ENCODE measurements at regions not wholly inside any gene's neighbourhood (a gene's known extent, or its start where the extent isn't known, plus 50 kb on each side); places are given as distances from the start of the nearest gene placed in this dataset.

- Mint-ChIP-seq H3K27me3 (ENCODE audit: unreplicated experiment) (no peaks in the 10 kb centered on the region), H3K36me3 (ENCODE audit: unreplicated experiment) (no peaks in the 10 kb centered on the region), H3K9me3 (ENCODE audit: unreplicated experiment) (no peaks in the 10 kb centered on the region), H3K4me1 (ENCODE audit: unreplicated experiment) (no peaks in the 10 kb centered on the region), H3K4me3 (ENCODE audit: unreplicated experiment) (no peak overlapping the region), H3K27ac (ENCODE audit: unreplicated experiment) (no peak overlapping the region)
- no peak for DNase-seq (ENCODE audit: extremely low spot score, unreplicated experiment)
- TF ChIP-seq CTCF (IDR thresholded peaks at IDR 0.05) = peak; percentile 47
These were observed 300.0 kb upstream of the VLDLR start for GRCh38 chr9:2321523-2322148.

- no peak for DNase-seq (ENCODE audit: extremely low spot score, unreplicated experiment)
- Mint-ChIP-seq H3K4me1 (ENCODE audit: unreplicated experiment) (no peaks in the 10 kb centered on the region), H3K27me3 (ENCODE audit: unreplicated experiment) (no peaks in the 10 kb centered on the region), H3K4me3 (ENCODE audit: unreplicated experiment) (no peak overlapping the region), H3K27ac (ENCODE audit: unreplicated experiment) (no peak overlapping the region), H3K36me3 (ENCODE audit: unreplicated experiment) (no peaks in the 10 kb centered on the region), H3K9me3 (ENCODE audit: unreplicated experiment) (no peaks in the 10 kb centered on the region)
- no peak for TF ChIP-seq CTCF (IDR thresholded peaks at IDR 0.05)
These were observed 296.8 kb upstream of the VLDLR start for GRCh38 chr9:2324742-2325141.

DNA sequence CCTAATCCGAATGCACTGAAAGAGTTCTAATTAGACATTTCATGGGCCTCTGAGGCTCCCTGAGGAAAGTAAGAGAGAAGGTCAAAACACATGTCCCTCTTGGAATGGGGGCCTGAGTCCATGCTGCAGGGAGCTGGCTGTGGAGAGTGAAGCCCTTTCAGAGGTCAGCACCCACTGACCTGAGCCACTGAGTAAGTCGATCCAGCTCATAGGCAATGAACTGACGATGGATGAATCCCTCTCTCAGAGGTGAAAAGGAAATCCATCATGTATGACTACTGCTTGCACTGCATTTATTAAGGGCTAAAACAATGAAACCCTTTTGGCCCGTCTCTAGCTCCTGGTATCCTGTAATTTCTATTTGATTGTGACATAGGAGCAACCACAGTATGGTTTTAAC, 288.9 kb upstream of the VLDLR start:
- no peak for TF ChIP-seq CTCF (IDR thresholded peaks at IDR 0.05)
- no peaks in the 10 kb centered on the region for H3K4me1 Mint-ChIP-seq (ENCODE audit: unreplicated experiment)
- H3K27me3 Mint-ChIP-seq (ENCODE audit: unreplicated experiment) = peaks cover 2% of the 10 kb centered on the region
- H3K36me3 Mint-ChIP-seq (ENCODE audit: unreplicated experiment) = no peaks in the 10 kb centered on the region
- H3K27ac Mint-ChIP-seq (ENCODE audit: unreplicated experiment) = no peak overlapping the region
- H3K4me3 Mint-ChIP-seq (ENCODE audit: unreplicated experiment) = no peak overlapping the region
- H3K9me3 Mint-ChIP-seq (ENCODE audit: unreplicated experiment) = no peaks in the 10 kb centered on the region
- DNase-seq (ENCODE audit: extremely low spot score, unreplicated experiment) = no peak

DNA sequence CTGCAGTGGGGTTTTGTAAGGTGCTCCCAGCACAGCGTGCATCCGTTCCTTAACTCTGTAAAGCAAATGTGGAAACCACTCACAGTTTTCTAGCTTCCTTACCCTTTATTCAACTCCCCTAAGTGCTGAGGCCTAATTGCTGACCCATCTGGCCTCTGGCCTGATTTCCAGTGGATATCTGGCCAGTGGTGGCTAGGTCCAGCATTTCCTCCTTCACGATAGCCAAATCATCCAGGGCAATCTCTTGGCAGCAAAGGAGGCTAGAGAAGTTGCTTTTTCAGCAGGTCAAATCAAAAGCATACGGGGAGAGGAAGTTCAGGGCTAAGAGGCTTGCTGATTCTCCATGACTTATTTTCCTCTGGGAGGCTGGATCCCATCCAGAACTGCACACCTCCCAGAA, 286.3 kb upstream of the VLDLR start:
- H3K27ac Mint-ChIP-seq (ENCODE audit: unreplicated experiment) = no peak overlapping the region
- no peaks in the 10 kb centered on the region for H3K36me3 Mint-ChIP-seq (ENCODE audit: unreplicated experiment)
- H3K9me3 Mint-ChIP-seq (ENCODE audit: unreplicated experiment) = no peaks in the 10 kb centered on the region
- H3K4me3 Mint-ChIP-seq (ENCODE audit: unreplicated experiment) = no peak overlapping the region
- no peaks in the 10 kb centered on the region for H3K4me1 Mint-ChIP-seq (ENCODE audit: unreplicated experiment)
- peaks cover 2% of the 10 kb centered on the region for H3K27me3 Mint-ChIP-seq (ENCODE audit: unreplicated experiment)
- no peak for TF ChIP-seq CTCF (IDR thresholded peaks at IDR 0.05)
- DNase-seq (ENCODE audit: extremely low spot score, unreplicated experiment) = no peak

DNA sequence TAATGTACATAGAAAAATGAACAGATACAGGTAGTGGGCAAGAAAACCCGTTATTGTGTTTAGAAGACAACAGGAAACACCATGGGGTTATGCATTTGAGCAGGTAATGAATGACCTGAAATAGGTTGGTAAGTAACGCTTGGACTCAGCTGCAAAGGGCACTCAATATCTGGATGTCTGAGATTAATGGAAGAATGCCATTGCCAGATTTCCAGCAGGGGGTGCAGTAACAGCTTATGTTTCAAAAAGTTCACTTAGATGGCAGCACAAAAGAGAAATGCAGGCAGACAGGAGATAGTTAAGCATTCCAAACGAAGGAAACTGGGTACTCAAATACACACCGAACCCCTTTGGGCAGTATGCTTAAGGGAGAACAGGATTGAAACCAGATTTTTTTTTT, 285.5 kb upstream of the VLDLR start:
- H3K27me3 Mint-ChIP-seq (ENCODE audit: unreplicated experiment) = peaks cover 2% of the 10 kb centered on the region
- H3K36me3 Mint-ChIP-seq (ENCODE audit: unreplicated experiment) = no peaks in the 10 kb centered on the region
- H3K27ac Mint-ChIP-seq (ENCODE audit: unreplicated experiment) = no peak overlapping the region
- no peaks in the 10 kb centered on the region for H3K4me1 Mint-ChIP-seq (ENCODE audit: unreplicated experiment)
- DNase-seq (ENCODE audit: extremely low spot score, unreplicated experiment) = no peak
- TF ChIP-seq CTCF (IDR thresholded peaks at IDR 0.05) = peak; percentile 37
- H3K4me3 Mint-ChIP-seq (ENCODE audit: unreplicated experiment) = no peak overlapping the region
- H3K9me3 Mint-ChIP-seq (ENCODE audit: unreplicated experiment) = no peaks in the 10 kb centered on the region

Data from osteocyte (in vitro differentiated cells).